ENCODE measurements at regions not wholly inside any gene's neighbourhood (a gene's known extent, or its start where the extent isn't known, plus 50 kb on each side); places are given as distances from the start of the nearest gene placed in this dataset.

- TF ChIP-seq CTCF (conservative IDR thresholded peaks at IDR 0.05), result no peak
- no peak for TF ChIP-seq EZH2 (IDR thresholded peaks at IDR 0.05; ENCODE audit: low read depth)
Measured at GRCh38 chr13:59300355-59301173, 863.2 kb downstream of the DIAPH3 start.
